GM18499 (cell line): ENCODE measurements at regions not wholly inside any gene's neighbourhood (a gene's known extent, or its start where the extent isn't known, plus 50 kb on each side); places are given as distances from the start of the nearest gene placed in this dataset.
"Not testable (repeated sequence)": the region's sequence is repeated elsewhere in the genome, so short reads cannot be mapped to it uniquely, and the experiment has no call there.

ENCODE experiments used
- ATAC-seq: cut with Tn5 transposase; IDR thresholded peaks from one replicate; pipeline ENCODE4 v1.9.1; 2021; ENCODE audit warnings: moderate number of reproducible peaks; ENCODE audit not compliant: insufficient read depth, unreplicated experiment

DNA sequence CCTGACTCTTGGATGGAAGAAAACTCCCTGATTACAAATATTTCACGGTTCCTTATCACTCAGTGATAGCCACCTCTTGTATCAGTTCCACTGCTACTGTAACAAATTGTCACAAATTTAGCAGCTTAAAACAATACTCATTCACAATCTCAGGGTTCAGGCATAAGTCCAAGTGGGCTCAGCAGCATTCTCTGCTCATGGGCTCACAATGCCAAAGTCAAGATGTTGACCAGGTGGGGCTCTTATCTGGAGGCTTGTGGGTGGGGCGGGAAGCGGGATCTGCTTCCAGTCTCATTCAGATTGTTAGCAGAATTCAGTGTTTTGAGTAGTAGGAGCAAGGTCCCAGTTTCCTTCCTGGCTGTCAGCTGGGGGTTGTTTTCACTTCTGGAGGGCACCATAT is 137.3 kb upstream of the FAM78B start:
- ATAC-seq, result no peak

DNA sequence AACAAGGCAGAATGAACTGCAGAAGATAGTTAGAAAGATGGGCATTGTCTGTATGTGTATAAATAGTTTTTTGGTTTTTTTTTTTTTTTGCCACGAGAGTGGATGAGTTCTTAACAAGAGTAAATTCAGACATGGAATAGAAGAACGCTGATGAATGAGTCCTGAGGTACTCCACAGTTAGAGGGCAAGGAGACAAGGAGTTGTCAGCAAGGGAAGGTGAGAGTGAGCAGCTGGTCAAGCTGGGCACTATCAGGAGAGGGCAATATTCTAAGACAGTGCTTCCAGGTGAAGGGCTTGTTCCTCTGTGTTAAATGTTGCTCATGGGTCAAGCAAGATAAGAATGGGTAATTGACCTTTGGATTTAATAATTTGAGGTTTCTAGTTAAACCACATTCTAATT is 138.6 kb upstream of the FAM78B start:
- no peak for ATAC-seq

DNA sequence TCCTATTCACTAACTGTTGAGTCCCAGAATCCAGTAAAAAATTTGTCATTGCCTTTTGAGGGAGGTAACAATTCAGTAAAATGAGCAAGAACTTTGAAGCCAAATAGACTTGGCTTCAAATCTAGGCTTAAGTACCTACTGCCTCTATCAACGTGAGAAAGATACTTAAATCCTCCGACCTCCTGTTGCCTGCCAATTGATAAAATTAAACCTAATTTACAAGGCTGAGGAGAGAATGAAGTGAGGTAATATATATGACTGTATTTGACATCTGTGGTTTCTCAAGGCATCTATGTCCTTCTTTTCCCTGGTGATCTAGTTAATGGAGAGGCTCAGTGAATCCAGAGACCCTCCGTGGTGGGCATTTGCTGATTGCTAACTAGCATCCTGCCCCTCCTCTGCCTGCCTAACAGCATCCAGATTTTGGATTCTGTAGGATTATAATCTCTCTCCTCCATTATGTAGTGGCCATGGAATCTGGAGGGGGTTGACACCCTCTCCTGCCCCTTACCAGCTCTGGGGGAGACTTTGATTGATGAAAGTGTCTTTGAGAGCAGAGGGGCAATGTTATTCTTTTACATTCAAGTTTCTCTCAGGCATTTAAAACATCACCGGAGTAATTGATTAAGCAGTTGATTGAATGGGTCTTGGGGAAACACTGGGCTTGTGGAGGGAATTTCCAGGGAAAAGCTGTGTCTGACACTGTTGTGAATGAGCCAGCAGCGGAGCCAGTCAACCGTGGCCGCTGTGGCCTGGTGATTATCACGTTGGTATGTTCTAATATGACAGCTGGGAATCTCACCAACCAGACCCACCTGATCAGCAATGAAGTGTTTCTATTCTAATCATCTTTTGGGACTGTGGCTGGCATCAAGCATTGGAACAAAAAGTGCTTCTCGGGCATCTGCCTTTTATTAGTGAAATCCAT is 140.7 kb upstream of the FAM78B start:
- no peak for ATAC-seq

- ATAC-seq, result not testable (repeated sequence)
Observed at GRCh38 chr1:166316306-166316705, 149.5 kb upstream of the FAM78B start.

DNA sequence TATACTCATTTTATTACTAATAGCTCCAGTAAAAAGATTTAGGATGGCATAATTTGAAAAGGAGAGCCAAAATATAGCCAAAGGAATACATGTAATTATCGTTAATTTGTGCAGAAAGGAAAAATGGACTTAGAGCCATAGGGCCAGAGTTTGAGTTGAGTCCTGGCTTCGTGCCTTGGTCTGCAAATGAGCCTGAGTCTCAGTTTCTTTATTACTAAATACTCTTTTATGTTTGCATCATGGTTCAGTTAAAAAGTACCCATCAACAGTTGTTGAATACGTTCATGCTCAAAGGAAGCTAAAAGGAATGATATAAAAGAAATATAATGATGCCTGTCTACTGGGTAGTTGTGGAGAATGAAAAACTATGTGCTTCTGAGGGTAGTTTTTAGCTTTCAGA is 155.7 kb upstream of the FAM78B start:
- ATAC-seq, result no peak

GRCh38 chr1:166327886-166328285 is 161.1 kb upstream of the FAM78B start:
- ATAC-seq, result no peak

- ATAC-seq, result no peak
Observed at GRCh38 chr1:166328956-166329355, 162.2 kb upstream of the FAM78B start.

DNA sequence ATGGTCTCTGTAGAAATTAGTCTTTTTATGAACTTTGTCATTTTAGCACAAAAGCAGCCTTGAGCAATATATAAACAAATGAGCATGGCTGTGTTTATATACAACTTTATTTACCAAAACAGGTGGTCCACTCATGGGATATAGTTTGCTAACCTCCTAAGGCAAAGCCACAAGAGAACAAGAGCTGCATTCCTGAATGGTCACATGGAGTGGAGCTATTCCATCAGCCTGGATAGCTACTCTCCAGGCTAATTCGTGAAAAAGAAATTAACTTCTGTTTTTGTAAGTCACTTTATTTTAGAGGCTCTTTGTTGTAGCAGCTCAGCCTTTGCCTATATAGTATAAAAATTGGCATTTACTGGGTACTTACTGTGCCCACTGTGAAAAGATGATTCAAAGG is 163.3 kb upstream of the FAM78B start:
- ATAC-seq, result no peak

DNA sequence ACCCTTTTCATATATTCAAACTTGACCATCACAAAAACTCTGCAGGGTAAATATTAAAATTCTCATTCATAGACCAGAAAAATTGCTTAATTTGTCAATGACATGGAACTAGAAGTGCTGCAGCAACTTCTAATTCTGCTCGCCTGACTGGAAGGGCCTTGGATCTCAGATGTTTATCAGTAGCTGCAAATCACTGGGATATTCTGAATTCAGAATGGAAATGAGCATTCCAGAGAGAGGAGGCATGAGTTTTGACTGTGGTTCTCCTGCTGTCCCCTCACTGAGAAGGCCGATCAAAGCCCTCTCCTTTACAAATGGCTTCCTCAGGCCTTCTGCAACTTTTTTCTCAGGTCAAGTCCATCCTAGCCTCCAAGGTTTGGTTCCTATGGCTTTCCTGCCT is 171.3 kb upstream of the FAM78B start:
- no peak for ATAC-seq

DNA sequence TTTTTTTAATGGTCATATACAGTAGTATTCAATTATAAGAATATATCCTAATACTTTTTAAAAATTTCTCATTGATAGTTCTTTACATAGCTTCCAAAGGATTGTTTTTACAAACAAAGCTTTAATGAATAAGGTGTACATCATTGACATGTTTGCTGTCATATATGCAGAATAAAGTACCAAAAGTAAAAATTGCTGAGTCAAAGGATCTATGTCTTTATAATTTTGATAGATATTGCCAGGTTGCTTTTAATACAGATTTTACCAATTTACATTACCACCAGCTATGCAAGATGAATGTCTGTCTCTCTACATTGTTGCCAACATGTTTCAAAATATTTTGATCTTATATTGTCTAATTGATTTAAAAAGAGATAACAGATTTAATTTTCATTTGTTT is 173.9 kb upstream of the FAM78B start:
- no peak for ATAC-seq

- ATAC-seq, result no peak
Observed at GRCh38 chr1:166343276-166343675, 176.5 kb upstream of the FAM78B start.

- ATAC-seq, result no peak
Observed at GRCh38 chr1:166350490-166350889, 183.7 kb upstream of the FAM78B start.

GRCh38 chr1:166351676-166352075 is 184.9 kb upstream of the FAM78B start:
- no peak for ATAC-seq

DNA sequence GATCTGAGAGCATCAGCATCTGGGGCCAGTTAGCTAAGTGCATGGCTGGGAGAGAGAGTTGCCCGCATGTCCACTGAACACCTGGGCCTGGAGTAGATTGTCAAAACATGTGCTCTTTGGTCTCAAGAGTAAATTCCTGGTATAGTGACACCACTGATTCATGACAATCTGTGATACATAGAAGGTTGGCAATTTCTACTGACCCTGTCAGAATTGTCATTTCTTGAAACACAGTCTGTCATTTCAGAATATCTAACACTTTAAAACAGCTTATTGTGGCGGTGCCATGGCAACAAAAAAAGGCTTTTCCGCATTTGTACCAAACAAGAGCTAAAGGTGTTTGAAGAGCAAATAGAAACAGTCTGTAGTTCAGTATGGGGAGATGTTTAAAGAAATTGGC is 186.4 kb upstream of the FAM78B start:
- no peak for ATAC-seq

DNA sequence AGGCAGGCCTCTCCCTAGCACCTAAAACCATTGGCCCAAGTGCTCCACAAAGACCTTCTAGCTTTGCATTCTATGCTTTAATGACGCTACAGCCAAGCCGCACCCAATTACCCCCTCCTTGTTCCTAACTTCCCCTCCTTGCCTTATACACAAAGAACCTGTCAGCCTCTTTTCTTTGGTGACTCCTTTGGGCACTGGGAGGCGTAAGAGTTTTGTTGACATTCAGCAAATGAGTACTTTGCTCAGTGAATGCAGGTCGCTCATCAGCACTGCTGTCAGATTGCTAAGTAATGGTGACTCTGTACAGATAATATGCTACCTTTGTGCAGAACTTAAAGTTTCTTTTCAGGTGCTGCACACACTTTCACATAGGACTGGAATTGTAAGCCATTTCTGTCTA is 187.6 kb upstream of the FAM78B start:
- no peak for ATAC-seq

GRCh38 chr1:166365081-166365480 is 198.3 kb upstream of the FAM78B start:
- ATAC-seq, result no peak

GRCh38 chr1:166368030-166368429 is 201.2 kb upstream of the FAM78B start:
- ATAC-seq, result no peak

DNA sequence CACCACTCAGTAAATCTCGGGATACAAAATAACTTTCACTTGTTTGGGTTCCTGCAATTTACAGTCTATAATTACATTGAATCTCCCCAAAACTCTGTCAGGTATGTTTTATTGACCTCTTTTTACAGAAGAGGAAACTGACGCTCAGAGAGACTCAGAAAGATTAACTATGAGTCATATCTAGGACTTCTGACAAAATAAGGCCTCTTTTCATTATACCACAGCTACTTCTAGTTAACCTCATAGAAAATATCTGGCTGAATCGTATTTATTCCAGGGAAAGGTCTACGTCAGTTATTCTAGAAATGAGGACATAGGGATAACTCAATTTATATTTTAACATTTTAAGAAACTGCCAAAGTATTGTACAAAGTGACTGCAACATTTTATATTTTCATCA is 211.1 kb upstream of the FAM78B start:
- no peak for ATAC-seq

DNA sequence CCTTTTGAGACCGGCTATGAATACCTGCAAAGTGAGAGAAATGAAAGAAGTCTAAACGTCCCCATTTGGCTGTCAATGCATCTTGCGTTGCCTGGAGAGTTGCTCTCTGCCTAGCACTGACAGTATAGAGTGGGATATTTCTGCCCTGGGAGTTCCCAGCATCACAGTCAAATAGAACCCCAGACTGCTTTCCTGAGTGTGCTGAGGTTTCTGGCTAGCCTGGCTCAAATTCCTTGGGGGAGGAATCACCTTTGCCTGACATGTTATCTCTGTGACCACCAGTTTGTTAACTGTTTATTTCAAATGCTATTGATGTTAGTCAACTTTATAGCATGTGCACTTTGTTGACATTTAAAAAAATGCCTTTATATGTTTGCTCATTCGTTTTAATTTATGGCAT is 212.0 kb upstream of the FAM78B start:
- ATAC-seq, result no peak

GRCh38 chr1:166379447-166379846 is 212.6 kb upstream of the FAM78B start:
- ATAC-seq, result no peak

DNA sequence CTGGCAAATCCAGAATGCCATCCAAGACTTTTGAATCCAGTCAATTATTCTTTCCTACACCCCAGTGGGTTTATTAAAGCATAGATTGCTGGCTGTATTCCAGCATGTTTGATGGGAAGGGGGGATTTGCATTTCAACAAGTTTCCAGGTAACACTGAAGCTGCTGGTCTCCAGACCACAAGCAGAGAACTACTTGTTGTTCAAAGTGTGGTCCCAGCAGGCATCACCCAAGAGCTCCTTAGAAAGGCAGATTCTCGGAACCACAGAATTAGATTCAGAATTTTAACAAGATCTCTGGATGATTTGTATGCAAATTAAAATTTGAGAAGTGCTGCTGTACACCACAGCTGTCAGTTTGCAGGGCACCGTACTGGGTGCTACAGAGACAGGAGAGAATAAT is 216.3 kb upstream of the FAM78B start:
- no peak for ATAC-seq

DNA sequence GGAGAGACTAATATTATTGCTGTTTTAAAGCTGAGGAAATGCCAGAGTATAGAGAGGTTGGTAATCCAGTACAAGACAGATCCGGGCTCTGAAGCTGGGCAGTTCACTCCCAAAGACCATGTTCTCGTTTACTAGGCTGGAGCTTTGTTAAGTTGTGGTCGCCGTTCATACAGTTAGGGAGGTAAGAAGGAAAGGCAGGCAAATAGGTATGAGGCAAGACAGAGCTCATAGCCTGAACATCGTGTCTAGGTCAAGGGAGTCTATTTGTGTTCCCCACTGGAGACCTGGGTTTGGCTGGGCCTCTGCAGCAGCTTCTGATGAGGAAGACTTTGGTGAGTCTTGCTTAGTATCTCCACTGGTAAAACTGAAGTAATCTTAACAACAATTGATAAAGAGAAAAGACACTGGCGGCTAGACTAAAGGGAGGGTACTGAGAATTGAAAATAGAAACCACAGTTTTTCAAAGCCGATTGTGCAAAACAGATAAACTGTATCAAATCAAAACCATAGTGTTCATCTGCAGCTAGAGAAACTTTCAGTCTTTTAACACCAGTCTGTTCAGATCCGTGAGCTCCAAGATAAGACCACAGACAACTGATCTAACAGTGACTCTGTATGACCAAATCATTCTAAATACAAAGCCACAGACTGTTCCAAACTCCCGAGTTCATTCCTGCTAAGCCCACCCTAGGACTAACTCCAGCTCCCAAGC is 217.0 kb upstream of the FAM78B start:
- ATAC-seq, result no peak
